ENCODE measurements at regions not wholly inside any gene's neighbourhood (a gene's known extent, or its start where the extent isn't known, plus 50 kb on each side); places are given as distances from the start of the nearest gene placed in this dataset.

- no peak for TF ChIP-seq EZH2 (IDR thresholded peaks at IDR 0.05)
- TF ChIP-seq POLR2AphosphoS5 (IDR thresholded peaks at IDR 0.05; ENCODE audit: borderline replicate concordance, low read depth, low read length): no peak
Observed at GRCh38 chr6:165819394-165819793, 156.4 kb upstream of the PDE10A start.

Data from SK-N-MC (cell line).